ENCODE measurements at regions not wholly inside any gene's neighbourhood (a gene's known extent, or its start where the extent isn't known, plus 50 kb on each side); places are given as distances from the start of the nearest gene placed in this dataset.

- DNase-seq (no peak), ATAC-seq (ENCODE audit: low read depth) (no peak)
- POLR2A ChIA-PET, result no interaction called here
- no peak overlapping the region for H3K4me3 Mint-ChIP-seq
- no peaks in the 10 kb centered on the region for H3K27me3 Mint-ChIP-seq
- H3K27ac Mint-ChIP-seq, result no peak overlapping the region
- no peaks in the 10 kb centered on the region for H3K36me3 Mint-ChIP-seq
- H3K4me1 Mint-ChIP-seq, result no peaks in the 10 kb centered on the region
- no peaks in the 10 kb centered on the region for H3K9me3 Mint-ChIP-seq
Observed at GRCh38 chr4:57460967-57461366, 350.8 kb upstream of the IGFBP7 start.

- Mint-ChIP-seq H3K36me3 (no peaks in the 10 kb centered on the region), H3K27ac (no peak overlapping the region), H3K9me3 (no peaks in the 10 kb centered on the region), H3K4me3 (no peak overlapping the region), H3K27me3 (no peaks in the 10 kb centered on the region), H3K4me1 (no peaks in the 10 kb centered on the region)
- ATAC-seq (ENCODE audit: low read depth) (no peak), DNase-seq (no peak)
- POLR2A ChIA-PET, result no interaction called here
Observed at GRCh38 chr4:57448901-57449300, 338.7 kb upstream of the IGFBP7 start.

DNA sequence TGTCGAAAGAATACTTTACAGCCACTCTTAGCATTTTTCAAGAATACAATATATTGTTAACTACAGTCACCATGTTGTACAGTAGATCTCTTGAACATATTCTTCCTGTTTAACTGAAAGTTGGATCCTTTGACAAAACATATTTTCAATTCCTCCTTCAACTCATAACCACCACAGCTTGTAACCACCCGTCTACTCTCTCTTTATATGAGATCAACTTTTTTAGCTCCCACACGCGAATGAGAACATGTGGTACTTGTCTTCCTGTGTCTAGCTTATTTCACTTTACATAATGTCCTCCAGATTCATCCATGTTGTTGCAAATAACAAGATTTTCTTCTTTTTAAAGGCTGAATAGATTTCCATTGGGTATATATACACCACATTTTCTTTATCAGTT, 338.3 kb upstream of the IGFBP7 start:
- ATAC-seq (ENCODE audit: low read depth), result no peak
- H3K4me1 Mint-ChIP-seq, result no peaks in the 10 kb centered on the region
- POLR2A ChIA-PET, result no interaction called here
- H3K27me3 Mint-ChIP-seq, result no peaks in the 10 kb centered on the region
- DNase-seq, result no peak
- H3K4me3 Mint-ChIP-seq, result no peak overlapping the region
- no peaks in the 10 kb centered on the region for H3K36me3 Mint-ChIP-seq
- H3K27ac Mint-ChIP-seq, result no peak overlapping the region
- H3K9me3 Mint-ChIP-seq, result no peaks in the 10 kb centered on the region

DNA sequence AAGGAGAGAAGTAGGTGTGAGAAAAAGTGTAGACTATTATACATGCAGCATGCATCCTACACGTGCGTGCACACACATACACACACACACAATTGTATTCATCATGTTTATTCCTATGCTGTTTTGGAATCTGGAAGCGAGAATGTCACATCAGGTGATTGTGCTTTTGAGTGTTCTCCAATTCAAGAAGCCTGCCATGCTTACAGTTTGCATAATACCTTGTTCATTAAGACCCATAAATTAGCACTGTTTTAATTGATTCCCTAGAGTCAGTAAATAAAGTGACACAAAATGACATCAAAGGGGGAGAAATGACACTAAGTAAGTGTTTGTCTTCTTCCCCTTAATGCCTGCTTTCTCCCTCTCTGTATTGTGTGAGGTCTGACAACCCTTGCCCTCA, 336.1 kb upstream of the IGFBP7 start:
- H3K4me1 Mint-ChIP-seq, result no peaks in the 10 kb centered on the region
- ATAC-seq (ENCODE audit: low read depth), result no peak
- H3K36me3 Mint-ChIP-seq, result no peaks in the 10 kb centered on the region
- no peaks in the 10 kb centered on the region for H3K9me3 Mint-ChIP-seq
- no peak overlapping the region for H3K27ac Mint-ChIP-seq
- no peaks in the 10 kb centered on the region for H3K27me3 Mint-ChIP-seq
- no peak overlapping the region for H3K4me3 Mint-ChIP-seq
- no peak for DNase-seq
- POLR2A ChIA-PET, result no interaction called here

DNA sequence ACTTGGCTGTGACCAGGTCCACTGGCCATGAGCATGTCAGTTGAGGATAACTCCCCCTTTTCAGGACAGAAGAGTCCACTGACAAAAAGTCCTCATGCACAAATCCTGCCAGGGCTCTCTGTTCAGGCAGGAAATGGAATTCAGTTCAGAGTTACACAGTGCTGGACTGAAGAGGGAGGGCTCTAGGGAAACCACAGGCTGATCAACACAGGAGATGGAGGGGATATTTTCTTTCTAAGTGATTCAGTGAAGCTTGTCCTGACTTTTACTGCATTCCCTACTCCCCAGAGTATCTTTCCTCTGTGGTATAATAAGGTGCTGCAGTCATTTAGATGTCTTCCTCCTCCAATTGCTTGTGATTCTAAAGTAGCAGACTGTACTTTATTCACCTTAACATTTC, 335.5 kb upstream of the IGFBP7 start:
- POLR2A ChIA-PET, result no interaction called here
- H3K9me3 Mint-ChIP-seq, result no peaks in the 10 kb centered on the region
- H3K4me3 Mint-ChIP-seq, result no peak overlapping the region
- H3K27ac Mint-ChIP-seq, result no peak overlapping the region
- no peaks in the 10 kb centered on the region for H3K27me3 Mint-ChIP-seq
- ATAC-seq (ENCODE audit: low read depth) (no peak), DNase-seq (no peak)
- no peaks in the 10 kb centered on the region for H3K4me1 Mint-ChIP-seq
- no peaks in the 10 kb centered on the region for H3K36me3 Mint-ChIP-seq

- ATAC-seq (ENCODE audit: low read depth), result no peak
Observed at GRCh38 chr4:57444671-57445070, 334.5 kb upstream of the IGFBP7 start.

DNA sequence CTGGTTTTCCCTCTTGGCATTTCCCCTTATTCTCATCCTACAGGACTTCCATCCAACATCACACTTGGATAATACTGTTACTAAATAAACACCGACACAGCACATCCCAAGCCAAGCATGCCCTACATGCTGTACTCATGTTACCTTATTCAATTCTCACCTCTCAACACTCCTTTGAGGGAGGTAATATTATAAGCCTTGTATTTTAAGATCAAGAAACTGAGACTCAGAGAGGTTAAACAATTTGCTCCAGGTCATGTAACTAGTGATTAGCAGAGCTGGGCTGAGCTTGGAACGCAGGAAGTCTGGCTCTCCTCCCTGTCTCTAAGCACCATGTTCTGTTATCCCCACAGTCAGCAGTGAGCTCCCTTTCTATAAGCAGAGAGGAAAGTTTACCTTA, 333.6 kb upstream of the IGFBP7 start:
- POLR2A ChIA-PET, result no interaction called here
- Mint-ChIP-seq H3K9me3 (no peaks in the 10 kb centered on the region), H3K4me1 (no peaks in the 10 kb centered on the region), H3K27me3 (no peaks in the 10 kb centered on the region), H3K27ac (no peak overlapping the region), H3K36me3 (no peaks in the 10 kb centered on the region), H3K4me3 (no peak overlapping the region)
- ATAC-seq (ENCODE audit: low read depth) (no peak), DNase-seq (no peak)

More at GRCh38 chr4:57444671-57445070, 334.5 kb upstream of the IGFBP7 start:
- POLR2A ChIA-PET, result no interaction called here
- no peak for DNase-seq
- Mint-ChIP-seq H3K27me3 (no peaks in the 10 kb centered on the region), H3K4me1 (no peaks in the 10 kb centered on the region), H3K36me3 (no peaks in the 10 kb centered on the region), H3K4me3 (no peak overlapping the region), H3K27ac (no peak overlapping the region), H3K9me3 (no peaks in the 10 kb centered on the region)

- H3K27ac Mint-ChIP-seq, result no peak overlapping the region
- H3K4me1 Mint-ChIP-seq, result no peaks in the 10 kb centered on the region
Observed at GRCh38 chr4:57443308-57443707, 333.1 kb upstream of the IGFBP7 start.

DNA sequence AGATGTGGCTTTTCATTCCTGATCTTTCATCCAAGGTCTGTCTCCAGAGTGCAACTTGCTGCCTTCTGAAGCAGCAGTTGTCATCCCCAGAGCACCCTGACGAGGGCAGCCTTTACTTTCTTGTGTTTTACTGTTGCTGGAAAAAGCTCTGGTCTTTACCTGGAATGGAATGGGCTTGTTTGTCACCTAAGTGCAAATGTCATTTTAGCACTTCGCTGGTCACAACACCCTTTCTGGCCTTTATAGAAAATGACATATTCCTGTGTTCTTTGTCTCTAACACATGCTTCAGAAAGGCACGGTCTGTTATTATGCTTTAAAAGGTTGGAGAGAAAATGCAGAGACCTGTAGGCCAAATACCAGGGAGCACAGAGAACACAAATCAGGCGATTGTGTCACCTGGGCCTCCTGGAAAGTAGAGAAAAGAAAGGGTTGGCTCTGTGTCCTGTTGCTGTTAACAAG, 332.7 kb upstream of the IGFBP7 start:
- Mint-ChIP-seq H3K36me3 (no peaks in the 10 kb centered on the region), H3K4me1 (no peaks in the 10 kb centered on the region), H3K9me3 (no peaks in the 10 kb centered on the region), H3K4me3 (no peak overlapping the region), H3K27me3 (no peaks in the 10 kb centered on the region), H3K27ac (no peak overlapping the region)
- POLR2A ChIA-PET, result no interaction called here
- ATAC-seq (ENCODE audit: low read depth) (no peak), DNase-seq (no peak)

More at GRCh38 chr4:57443308-57443707, 333.1 kb upstream of the IGFBP7 start:
- Mint-ChIP-seq H3K4me3 (no peak overlapping the region), H3K36me3 (no peaks in the 10 kb centered on the region), H3K27me3 (no peaks in the 10 kb centered on the region), H3K9me3 (no peaks in the 10 kb centered on the region)
- DNase-seq (no peak), ATAC-seq (ENCODE audit: low read depth) (no peak)
- POLR2A ChIA-PET, result no interaction called here

DNA sequence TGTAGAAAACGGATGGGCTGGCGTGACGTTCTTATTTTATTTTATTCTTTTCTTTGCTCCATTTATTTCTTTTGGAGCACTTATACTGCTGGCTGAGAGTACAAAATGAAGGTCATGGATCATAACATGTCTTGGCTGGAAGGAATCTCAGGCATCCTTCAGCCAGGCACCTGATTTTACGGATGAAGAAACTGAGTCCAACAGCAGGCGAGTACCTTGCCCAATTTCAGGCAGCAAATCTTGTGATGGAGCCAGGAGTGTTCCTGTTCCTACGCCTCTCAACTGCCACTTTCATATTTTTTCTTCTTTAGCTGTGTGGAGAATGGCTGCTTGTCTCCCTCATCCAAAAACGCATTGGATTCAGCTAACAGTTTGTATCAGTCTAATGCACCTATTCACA, 332.1 kb upstream of the IGFBP7 start:
- Mint-ChIP-seq H3K36me3 (no peaks in the 10 kb centered on the region), H3K9me3 (no peaks in the 10 kb centered on the region), H3K4me3 (no peak overlapping the region), H3K4me1 (no peaks in the 10 kb centered on the region), H3K27me3 (no peaks in the 10 kb centered on the region), H3K27ac (no peak overlapping the region)
- POLR2A ChIA-PET, result no interaction called here
- no peak for ATAC-seq (ENCODE audit: low read depth)
- no peak for DNase-seq

GRCh38 chr4:57437649-57438048, 327.5 kb upstream of the IGFBP7 start:
- Mint-ChIP-seq H3K27ac (no peak overlapping the region), H3K36me3 (no peaks in the 10 kb centered on the region), H3K4me1 (no peaks in the 10 kb centered on the region), H3K9me3 (no peaks in the 10 kb centered on the region), H3K27me3 (no peaks in the 10 kb centered on the region), H3K4me3 (no peak overlapping the region)
- POLR2A ChIA-PET, result no interaction called here
- ATAC-seq (ENCODE audit: low read depth), result no peak
- no peak for DNase-seq

DNA sequence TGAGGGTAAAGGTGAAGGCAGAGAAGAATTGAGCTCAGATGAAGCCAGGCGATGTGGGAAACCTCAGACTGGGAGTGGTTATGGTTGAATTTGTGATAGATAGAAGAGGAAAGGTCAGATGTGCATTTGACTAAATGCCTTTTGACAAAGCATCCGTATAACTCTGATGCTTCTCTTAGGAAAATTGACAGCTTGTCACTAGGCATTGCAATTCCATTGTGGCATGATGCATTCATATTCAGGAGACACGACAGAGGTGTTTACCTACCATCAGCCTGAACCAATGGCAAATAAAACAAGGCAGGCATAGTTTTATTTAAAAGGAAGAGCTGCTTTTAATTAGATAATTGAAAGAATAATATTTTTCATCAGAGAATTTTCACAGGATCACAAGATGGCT, 325.1 kb upstream of the IGFBP7 start:
- no peaks in the 10 kb centered on the region for H3K9me3 Mint-ChIP-seq
- H3K36me3 Mint-ChIP-seq, result no peaks in the 10 kb centered on the region
- H3K4me1 Mint-ChIP-seq, result no peaks in the 10 kb centered on the region
- DNase-seq, result no peak
- H3K27ac Mint-ChIP-seq, result no peak overlapping the region
- POLR2A ChIA-PET, result no interaction called here
- no peaks in the 10 kb centered on the region for H3K27me3 Mint-ChIP-seq
- ATAC-seq (ENCODE audit: low read depth), result no peak
- H3K4me3 Mint-ChIP-seq, result no peak overlapping the region

GRCh38 chr4:57430726-57431125, 320.5 kb upstream of the IGFBP7 start:
- Mint-ChIP-seq H3K4me3 (no peak overlapping the region), H3K27ac (no peak overlapping the region), H3K27me3 (no peaks in the 10 kb centered on the region), H3K9me3 (no peaks in the 10 kb centered on the region), H3K4me1 (no peaks in the 10 kb centered on the region), H3K36me3 (no peaks in the 10 kb centered on the region)
- no peak for ATAC-seq (ENCODE audit: low read depth)
- DNase-seq, result no peak
- POLR2A ChIA-PET, result no interaction called here

- H3K27me3 Mint-ChIP-seq, result no peaks in the 10 kb centered on the region
- DNase-seq, result peak; percentile 43
- H3K36me3 Mint-ChIP-seq, result no peaks in the 10 kb centered on the region
- no peak for ATAC-seq (ENCODE audit: low read depth)
- H3K4me1 Mint-ChIP-seq, result no peaks in the 10 kb centered on the region
- H3K27ac Mint-ChIP-seq, result no peak overlapping the region
- H3K9me3 Mint-ChIP-seq, result no peaks in the 10 kb centered on the region
- H3K4me3 Mint-ChIP-seq, result no peak overlapping the region
- POLR2A ChIA-PET, result no interaction called here
Observed at GRCh38 chr4:57426779-57427395, 316.7 kb upstream of the IGFBP7 start.

DNA sequence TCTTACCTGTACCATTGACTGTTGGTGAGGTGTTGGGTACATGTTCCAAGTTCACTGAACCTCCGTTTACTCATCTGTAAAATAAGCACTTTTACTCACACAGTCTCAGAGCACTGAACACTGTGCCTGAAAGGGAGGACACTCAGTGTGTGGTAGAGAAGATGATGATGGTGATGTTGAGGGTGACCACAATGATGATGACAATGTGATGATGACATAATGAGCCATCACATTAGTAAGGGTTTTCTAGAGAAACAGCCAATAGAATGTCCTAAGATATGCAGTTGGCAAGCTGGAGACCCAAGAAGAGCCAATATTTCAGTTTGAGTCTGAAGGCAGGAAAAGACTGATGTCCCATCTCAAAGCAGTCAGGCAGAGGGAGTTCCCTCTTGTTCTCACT, 315.4 kb upstream of the IGFBP7 start:
- Mint-ChIP-seq H3K36me3 (no peaks in the 10 kb centered on the region), H3K4me3 (no peak overlapping the region), H3K4me1 (no peaks in the 10 kb centered on the region), H3K27ac (no peak overlapping the region), H3K27me3 (no peaks in the 10 kb centered on the region), H3K9me3 (no peaks in the 10 kb centered on the region)
- POLR2A ChIA-PET, result no interaction called here
- DNase-seq (no peak), ATAC-seq (ENCODE audit: low read depth) (no peak)

All from activated naive CD8-positive, alpha-beta T cell treated with anti-CD3 and anti-CD28 coated beads, Interleukin-2, amount 10 ng/mL, durations not matched to agents 7 days and 5 days (primary cell).